ENCODE measurements at regions not wholly inside any gene's neighbourhood (a gene's known extent, or its start where the extent isn't known, plus 50 kb on each side); places are given as distances from the start of the nearest gene placed in this dataset.

DNA sequence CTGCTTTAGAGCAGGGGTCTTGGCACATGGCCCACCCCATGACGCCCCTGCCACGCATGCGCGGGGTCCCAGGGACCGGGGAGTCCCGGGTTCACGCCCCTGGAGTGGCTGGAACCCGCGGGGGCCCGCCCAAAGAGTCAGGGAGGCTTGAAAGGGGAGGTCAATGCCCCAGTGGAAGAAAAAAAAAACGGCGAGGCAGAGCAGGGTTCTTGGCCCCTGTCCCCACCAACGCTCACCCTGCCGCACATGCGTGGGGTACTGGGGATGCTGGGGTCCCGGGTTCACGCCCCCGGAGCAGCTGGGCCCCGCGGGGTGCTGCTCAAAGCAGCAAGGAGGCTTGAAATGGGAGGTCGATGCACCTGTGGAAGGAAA lies 319.1 kb downstream of the ALG10 start:
- H3K4me3 ChIP-seq (ENCODE audit: low read depth, low read length, poor library complexity, severe bottlenecking) = no peak overlapping the region
- H3K4me2 ChIP-seq (ENCODE audit: low read length) = no peak overlapping the region
- H3K9me2 ChIP-seq (ENCODE audit: low read depth, low read length) = no peaks in the 10 kb centered on the region
- no peaks in the 10 kb centered on the region for H3K9me3 ChIP-seq (ENCODE audit: low read length)
- H4K20me1 ChIP-seq (ENCODE audit: insufficient read depth, low read length) = no peaks in the 10 kb centered on the region
- H2AFZ ChIP-seq (ENCODE audit: low read length) = no peak overlapping the region
- H3K79me2 ChIP-seq (ENCODE audit: insufficient read depth, low read length) = no peaks in the 10 kb centered on the region
- H3K4me1 ChIP-seq (ENCODE audit: insufficient read depth, low read length, severe bottlenecking) = no peaks in the 10 kb centered on the region
- no peaks in the 10 kb centered on the region for H3K27me3 ChIP-seq (ENCODE audit: insufficient read depth, low read length)
- no peak overlapping the region for H3K27ac ChIP-seq (ENCODE audit: low read depth, low read length, poor library complexity, severe bottlenecking)
- TF ChIP-seq, protein P1, sequence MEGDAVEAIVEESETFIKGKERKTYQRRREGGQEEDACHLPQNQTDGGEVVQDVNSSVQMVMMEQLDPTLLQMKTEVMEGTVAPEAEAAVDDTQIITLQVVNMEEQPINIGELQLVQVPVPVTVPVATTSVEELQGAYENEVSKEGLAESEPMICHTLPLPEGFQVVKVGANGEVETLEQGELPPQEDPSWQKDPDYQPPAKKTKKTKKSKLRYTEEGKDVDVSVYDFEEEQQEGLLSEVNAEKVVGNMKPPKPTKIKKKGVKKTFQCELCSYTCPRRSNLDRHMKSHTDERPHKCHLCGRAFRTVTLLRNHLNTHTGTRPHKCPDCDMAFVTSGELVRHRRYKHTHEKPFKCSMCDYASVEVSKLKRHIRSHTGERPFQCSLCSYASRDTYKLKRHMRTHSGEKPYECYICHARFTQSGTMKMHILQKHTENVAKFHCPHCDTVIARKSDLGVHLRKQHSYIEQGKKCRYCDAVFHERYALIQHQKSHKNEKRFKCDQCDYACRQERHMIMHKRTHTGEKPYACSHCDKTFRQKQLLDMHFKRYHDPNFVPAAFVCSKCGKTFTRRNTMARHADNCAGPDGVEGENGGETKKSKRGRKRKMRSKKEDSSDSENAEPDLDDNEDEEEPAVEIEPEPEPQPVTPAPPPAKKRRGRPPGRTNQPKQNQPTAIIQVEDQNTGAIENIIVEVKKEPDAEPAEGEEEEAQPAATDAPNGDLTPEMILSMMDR (IDR thresholded peaks at IDR 0.05; ENCODE audit: low read length) = no peak
- TF ChIP-seq EZH2 (IDR thresholded peaks at IDR 0.05; ENCODE audit: borderline replicate concordance, low read length) = no peak
- H3K9ac ChIP-seq (ENCODE audit: low read length) = no peak overlapping the region
- no peaks in the 10 kb centered on the region for H3K36me3 ChIP-seq (ENCODE audit: insufficient read depth, low read length)
- H3F3A ChIP-seq (ENCODE audit: insufficient read depth, low read length) = no peaks in the 10 kb centered on the region

DNA sequence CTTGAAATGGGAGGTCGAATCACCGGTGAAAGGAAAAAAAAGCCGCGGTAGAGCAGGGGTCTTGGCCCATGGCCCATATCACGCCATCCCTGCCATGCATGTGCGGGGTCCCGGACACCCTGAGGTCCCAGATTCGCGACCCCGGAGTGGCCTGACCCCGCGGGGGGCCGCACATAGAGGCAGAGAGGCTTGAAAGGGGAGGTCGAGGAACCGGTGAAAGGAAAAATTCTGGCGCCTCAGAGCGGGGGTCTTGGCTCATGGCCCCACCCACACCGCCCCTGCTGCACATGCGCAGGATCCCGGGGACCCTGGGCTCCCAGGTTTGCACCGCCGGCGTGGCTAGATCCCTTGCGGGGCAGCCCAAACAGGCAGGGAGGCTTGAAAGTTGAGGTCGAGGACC lies 319.8 kb downstream of the ALG10 start:
- no peak for TF ChIP-seq EZH2 (IDR thresholded peaks at IDR 0.05; ENCODE audit: borderline replicate concordance, low read length)
- TF ChIP-seq, protein P1 (IDR thresholded peaks at IDR 0.05; ENCODE audit: low read length) = no peak
- Histone ChIP-seq H3K4me3 (ENCODE audit: low read depth, low read length, poor library complexity, severe bottlenecking) (no peak overlapping the region), H3K9ac (ENCODE audit: low read length) (no peak overlapping the region), H3K4me1 (ENCODE audit: insufficient read depth, low read length, severe bottlenecking) (no peaks in the 10 kb centered on the region), H3K4me2 (ENCODE audit: low read length) (no peak overlapping the region), H3K9me3 (ENCODE audit: low read length) (no peaks in the 10 kb centered on the region), H3K9me2 (ENCODE audit: low read depth, low read length) (no peaks in the 10 kb centered on the region), H3F3A (ENCODE audit: insufficient read depth, low read length) (no peaks in the 10 kb centered on the region), H3K79me2 (ENCODE audit: insufficient read depth, low read length) (no peaks in the 10 kb centered on the region), H3K27me3 (ENCODE audit: insufficient read depth, low read length) (no peaks in the 10 kb centered on the region), H2AFZ (ENCODE audit: low read length) (no peak overlapping the region), H4K20me1 (ENCODE audit: insufficient read depth, low read length) (no peaks in the 10 kb centered on the region), H3K36me3 (ENCODE audit: insufficient read depth, low read length) (no peaks in the 10 kb centered on the region), H3K27ac (ENCODE audit: low read depth, low read length, poor library complexity, severe bottlenecking) (no peak overlapping the region)

DNA sequence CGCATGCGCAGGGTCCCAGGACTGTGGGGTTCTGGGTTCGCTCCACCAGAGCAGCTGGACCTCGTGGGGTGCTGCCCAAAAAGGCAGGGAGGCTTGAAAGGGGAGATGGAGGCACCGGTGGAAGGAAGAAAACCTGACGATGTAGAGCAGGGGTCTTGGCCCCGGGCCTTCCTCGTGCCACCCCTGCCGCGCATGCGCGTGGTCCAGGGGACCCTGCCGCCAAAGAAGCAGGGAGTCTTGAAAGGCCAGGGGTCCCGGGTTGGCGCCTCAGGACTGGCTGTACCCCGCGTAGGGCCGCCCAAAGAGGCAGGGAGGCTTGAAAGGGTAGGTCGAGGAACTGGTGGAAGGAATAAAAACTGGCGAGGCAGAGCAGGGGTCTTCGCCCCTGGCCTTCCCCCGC lies 321.0 kb downstream of the ALG10 start:
- Histone ChIP-seq H3K9me3 (ENCODE audit: low read length) (no peaks in the 10 kb centered on the region), H3K4me2 (ENCODE audit: low read length) (no peak overlapping the region), H3K79me2 (ENCODE audit: insufficient read depth, low read length) (no peaks in the 10 kb centered on the region), H3K27me3 (ENCODE audit: insufficient read depth, low read length) (no peaks in the 10 kb centered on the region), H2AFZ (ENCODE audit: low read length) (no peak overlapping the region), H3F3A (ENCODE audit: insufficient read depth, low read length) (no peaks in the 10 kb centered on the region), H3K36me3 (ENCODE audit: insufficient read depth, low read length) (no peaks in the 10 kb centered on the region), H3K9ac (ENCODE audit: low read length) (no peak overlapping the region), H3K4me1 (ENCODE audit: insufficient read depth, low read length, severe bottlenecking) (no peaks in the 10 kb centered on the region), H3K27ac (ENCODE audit: low read depth, low read length, poor library complexity, severe bottlenecking) (no peak overlapping the region), H4K20me1 (ENCODE audit: insufficient read depth, low read length) (no peaks in the 10 kb centered on the region), H3K4me3 (ENCODE audit: low read depth, low read length, poor library complexity, severe bottlenecking) (no peak overlapping the region), H3K9me2 (ENCODE audit: low read depth, low read length) (no peaks in the 10 kb centered on the region)
- TF ChIP-seq, protein P1 (IDR thresholded peaks at IDR 0.05; ENCODE audit: low read length) = no peak
- no peak for TF ChIP-seq EZH2 (IDR thresholded peaks at IDR 0.05; ENCODE audit: borderline replicate concordance, low read length)
